ENCODE measurements at regions not wholly inside any gene's neighbourhood (a gene's known extent, or its start where the extent isn't known, plus 50 kb on each side); places are given as distances from the start of the nearest gene placed in this dataset.

- H3K9me3 ChIP-seq (ENCODE audit: low read depth): no peaks in the 10 kb centered on the region
- no peaks in the 10 kb centered on the region for H3K4me1 ChIP-seq (ENCODE audit: insufficient read depth)
- no peaks in the 10 kb centered on the region for H3K27me3 ChIP-seq
- no peak for TF ChIP-seq EZH2 (IDR thresholded peaks at IDR 0.05; ENCODE audit: borderline replicate concordance)
- H4K20me1 ChIP-seq (ENCODE audit: insufficient read depth, poor library complexity, severe bottlenecking): no peaks in the 10 kb centered on the region
- H3K27ac ChIP-seq: no peak overlapping the region
- no peaks in the 10 kb centered on the region for H3K9me2 ChIP-seq (replicated peaks; ENCODE audit: insufficient read depth)
- no peak overlapping the region for H2AFZ ChIP-seq
- H3K4me2 ChIP-seq: no peak overlapping the region
- DNase-seq (ENCODE audit: low spot score): no peak
- no peak overlapping the region for H3K4me3 ChIP-seq
- H3K36me3 ChIP-seq (replicated peaks; ENCODE audit: insufficient read depth, low read depth): no peaks in the 10 kb centered on the region
- WGBS (ENCODE audit: low lambda C conversion rate, missing lambda C conversion rate): 85% methylated on average over 7 of the region's 7 CpGs
- H3K79me2 ChIP-seq: no peaks in the 10 kb centered on the region
These were observed 2180.2 kb upstream of the PCDH20 start for GRCh38 chr13:63595811-63596210.

- Histone ChIP-seq H3K4me2 (no peak overlapping the region), H3K4me1 (ENCODE audit: insufficient read depth) (no peaks in the 10 kb centered on the region), H3K9me3 (ENCODE audit: low read depth) (no peaks in the 10 kb centered on the region), H3K27me3 (no peaks in the 10 kb centered on the region), H3K27ac (no peak overlapping the region), H3K79me2 (no peaks in the 10 kb centered on the region), H3K9me2 (replicated peaks; ENCODE audit: insufficient read depth) (no peaks in the 10 kb centered on the region), H3K4me3 (no peak overlapping the region), H4K20me1 (ENCODE audit: insufficient read depth, poor library complexity, severe bottlenecking) (no peaks in the 10 kb centered on the region), H3K36me3 (replicated peaks; ENCODE audit: insufficient read depth, low read depth) (no peaks in the 10 kb centered on the region), H2AFZ (no peak overlapping the region)
- WGBS (ENCODE audit: low lambda C conversion rate, missing lambda C conversion rate): 85% methylated on average over 7 of the region's 7 CpGs
- no peak for DNase-seq (ENCODE audit: low spot score)
- no peak for TF ChIP-seq EZH2phosphoT487 (IDR thresholded peaks at IDR 0.05; ENCODE audit: low read depth, severe bottlenecking, unreplicated experiment)
- TF ChIP-seq CTCF (IDR thresholded peaks at IDR 0.05; ENCODE audit: poor library complexity): no peak
- TF ChIP-seq EZH2 (IDR thresholded peaks at IDR 0.05; ENCODE audit: borderline replicate concordance): no peak
These were observed 2170.8 kb upstream of the PCDH20 start for GRCh38 chr13:63586467-63586866.

GRCh38 chr13:63578796-63579195, 2163.1 kb upstream of the PCDH20 start:
- Histone ChIP-seq H3K9me2 (replicated peaks; ENCODE audit: insufficient read depth) (no peaks in the 10 kb centered on the region), H3K27me3 (no peaks in the 10 kb centered on the region), H3K4me1 (ENCODE audit: insufficient read depth) (no peaks in the 10 kb centered on the region), H3K79me2 (no peaks in the 10 kb centered on the region), H3K4me2 (no peak overlapping the region), H2AFZ (no peak overlapping the region), H3K9me3 (ENCODE audit: low read depth) (no peaks in the 10 kb centered on the region), H3K27ac (no peak overlapping the region), H4K20me1 (ENCODE audit: insufficient read depth, poor library complexity, severe bottlenecking) (no peaks in the 10 kb centered on the region), H3K36me3 (replicated peaks; ENCODE audit: insufficient read depth, low read depth) (no peaks in the 10 kb centered on the region), H3K4me3 (no peak overlapping the region)
- DNase-seq (ENCODE audit: low spot score): no peak
- WGBS (ENCODE audit: low lambda C conversion rate, missing lambda C conversion rate): 81% methylated on average over 2 of the region's 2 CpGs
- TF ChIP-seq EZH2phosphoT487 (IDR thresholded peaks at IDR 0.05; ENCODE audit: low read depth, severe bottlenecking, unreplicated experiment) (no peak), EZH2 (IDR thresholded peaks at IDR 0.05; ENCODE audit: borderline replicate concordance) (no peak), CTCF (IDR thresholded peaks at IDR 0.05; ENCODE audit: poor library complexity) (no peak)

- no peaks in the 10 kb centered on the region for H3K27me3 ChIP-seq
- no peak for DNase-seq (ENCODE audit: low spot score)
- H3K4me1 ChIP-seq (ENCODE audit: insufficient read depth): no peaks in the 10 kb centered on the region
- no peak overlapping the region for H3K4me2 ChIP-seq
- H3K9me3 ChIP-seq (ENCODE audit: low read depth): no peaks in the 10 kb centered on the region
- no peaks in the 10 kb centered on the region for H3K79me2 ChIP-seq
- no peak overlapping the region for H2AFZ ChIP-seq
- no peak overlapping the region for H3K27ac ChIP-seq
- 87% methylated on average over 1 of the region's 1 CpG for WGBS (ENCODE audit: low lambda C conversion rate, missing lambda C conversion rate)
- no peaks in the 10 kb centered on the region for H3K9me2 ChIP-seq (replicated peaks; ENCODE audit: insufficient read depth)
- H3K4me3 ChIP-seq: no peak overlapping the region
- no peaks in the 10 kb centered on the region for H4K20me1 ChIP-seq (ENCODE audit: insufficient read depth, poor library complexity, severe bottlenecking)
- TF ChIP-seq CTCF (IDR thresholded peaks at IDR 0.05; ENCODE audit: poor library complexity) (no peak), EZH2phosphoT487 (IDR thresholded peaks at IDR 0.05; ENCODE audit: low read depth, severe bottlenecking, unreplicated experiment) (no peak), EZH2 (IDR thresholded peaks at IDR 0.05; ENCODE audit: borderline replicate concordance) (no peak)
- no peaks in the 10 kb centered on the region for H3K36me3 ChIP-seq (replicated peaks; ENCODE audit: insufficient read depth, low read depth)
These were observed 2151.4 kb upstream of the PCDH20 start for GRCh38 chr13:63567031-63567430.

Data from hepatocyte (in vitro differentiated cells).